SKM-1 treated with dmso at 0.1 percent for 144 hours (cell line): ENCODE measurements at regions not wholly inside any gene's neighbourhood (a gene's known extent, or its start where the extent isn't known, plus 50 kb on each side); places are given as distances from the start of the nearest gene placed in this dataset.
"Not testable (repeated sequence)": the region's sequence is repeated elsewhere in the genome, so short reads cannot be mapped to it uniquely, and the experiment has no call there.

ENCODE experiments used
- DNase-seq: peaks from one replicate; lab custom pipeline; 2025; ENCODE audit not compliant: unreplicated experiment; lab: John Stamatoyannopoulos, UW

GRCh38 chr13:44051918-44052675 lies 172.4 kb downstream of the LACC1 start:
- DNase-seq: no peak

GRCh38 chr13:44052780-44053184 lies 173.1 kb downstream of the LACC1 start:
- no peak for DNase-seq

GRCh38 chr13:44053208-44053607 lies 173.5 kb downstream of the LACC1 start:
- DNase-seq: no peak

GRCh38 chr13:44054525-44054924 lies 174.8 kb downstream of the LACC1 start:
- DNase-seq: no peak

GRCh38 chr13:44055681-44056080 lies 176.0 kb downstream of the LACC1 start:
- not testable (repeated sequence) for DNase-seq

GRCh38 chr13:44058067-44058466 lies 178.4 kb downstream of the LACC1 start:
- no peak for DNase-seq

GRCh38 chr13:44058624-44059215 lies 179.0 kb downstream of the LACC1 start:
- DNase-seq: no peak

GRCh38 chr13:44061876-44062275 lies 182.2 kb downstream of the LACC1 start:
- DNase-seq: no peak

- DNase-seq: no peak
These were observed 183.8 kb downstream of the LACC1 start for GRCh38 chr13:44063467-44063866.

GRCh38 chr13:44063881-44064280 lies 184.2 kb downstream of the LACC1 start:
- DNase-seq: no peak

GRCh38 chr13:44064357-44064756 lies 184.7 kb downstream of the LACC1 start:
- no peak for DNase-seq

GRCh38 chr13:44068169-44068568 lies 188.5 kb downstream of the LACC1 start:
- DNase-seq: no peak

- no peak for DNase-seq
These were observed 189.0 kb downstream of the LACC1 start for GRCh38 chr13:44068737-44069136.

- DNase-seq: no peak
These were observed 192.8 kb downstream of the LACC1 start for GRCh38 chr13:44072536-44072935.

- DNase-seq: no peak
These were observed 194.9 kb downstream of the LACC1 start for GRCh38 chr13:44074611-44075010.

- no peak for DNase-seq
These were observed 195.4 kb downstream of the LACC1 start for GRCh38 chr13:44075113-44075512.

- no peak for DNase-seq
These were observed 199.2 kb downstream of the LACC1 start for GRCh38 chr13:44078806-44079376.

- no peak for DNase-seq
These were observed 199.9 kb downstream of the LACC1 start for GRCh38 chr13:44079413-44080205.

GRCh38 chr13:44084146-44084545 lies 204.4 kb downstream of the LACC1 start:
- DNase-seq: no peak

GRCh38 chr13:44086389-44086788 lies 206.7 kb downstream of the LACC1 start:
- no peak for DNase-seq

GRCh38 chr13:44088411-44088810 lies 208.7 kb downstream of the LACC1 start:
- no peak for DNase-seq

- DNase-seq: no peak
These were observed 209.3 kb downstream of the LACC1 start for GRCh38 chr13:44088991-44089413.
